ENCODE measurements at regions not wholly inside any gene's neighbourhood (a gene's known extent, or its start where the extent isn't known, plus 50 kb on each side); places are given as distances from the start of the nearest gene placed in this dataset.

DNA sequence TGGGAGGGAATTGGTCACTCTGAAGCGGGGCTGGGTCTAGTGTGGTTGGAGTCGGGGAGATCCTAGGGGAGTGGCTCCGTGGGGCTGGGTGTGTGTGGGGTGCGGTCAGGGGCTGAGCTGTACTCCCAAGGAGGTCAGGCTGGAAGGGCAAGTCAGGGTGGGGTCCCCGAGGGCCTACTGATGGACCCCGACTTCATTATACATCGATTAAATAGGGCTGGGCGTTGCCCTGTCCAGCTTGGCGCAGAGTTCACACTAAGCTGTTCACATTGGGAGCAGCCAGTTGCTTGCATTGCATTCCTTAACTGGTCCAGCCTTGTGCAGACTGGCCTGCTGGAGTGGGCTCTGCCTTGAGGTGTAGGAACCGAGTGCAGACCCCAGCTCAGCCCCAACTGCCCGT lies 131.2 kb downstream of the ASB1 start:
- no peaks in the 10 kb centered on the region for H3K4me1 ChIP-seq (ENCODE audit: insufficient read depth, low read length, poor library complexity, severe bottlenecking)
- no peaks in the 10 kb centered on the region for H3K9me3 ChIP-seq (ENCODE audit: low read length)
- CTCF ChIA-PET (ENCODE audit: unreplicated experiment) = no interaction called here
- H3K4me2 ChIP-seq (ENCODE audit: low read length) = no peak overlapping the region
- TF ChIP-seq, protein P1, sequence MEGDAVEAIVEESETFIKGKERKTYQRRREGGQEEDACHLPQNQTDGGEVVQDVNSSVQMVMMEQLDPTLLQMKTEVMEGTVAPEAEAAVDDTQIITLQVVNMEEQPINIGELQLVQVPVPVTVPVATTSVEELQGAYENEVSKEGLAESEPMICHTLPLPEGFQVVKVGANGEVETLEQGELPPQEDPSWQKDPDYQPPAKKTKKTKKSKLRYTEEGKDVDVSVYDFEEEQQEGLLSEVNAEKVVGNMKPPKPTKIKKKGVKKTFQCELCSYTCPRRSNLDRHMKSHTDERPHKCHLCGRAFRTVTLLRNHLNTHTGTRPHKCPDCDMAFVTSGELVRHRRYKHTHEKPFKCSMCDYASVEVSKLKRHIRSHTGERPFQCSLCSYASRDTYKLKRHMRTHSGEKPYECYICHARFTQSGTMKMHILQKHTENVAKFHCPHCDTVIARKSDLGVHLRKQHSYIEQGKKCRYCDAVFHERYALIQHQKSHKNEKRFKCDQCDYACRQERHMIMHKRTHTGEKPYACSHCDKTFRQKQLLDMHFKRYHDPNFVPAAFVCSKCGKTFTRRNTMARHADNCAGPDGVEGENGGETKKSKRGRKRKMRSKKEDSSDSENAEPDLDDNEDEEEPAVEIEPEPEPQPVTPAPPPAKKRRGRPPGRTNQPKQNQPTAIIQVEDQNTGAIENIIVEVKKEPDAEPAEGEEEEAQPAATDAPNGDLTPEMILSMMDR (conservative IDR thresholded peaks at IDR 0.05; ENCODE audit: low read length) = no peak
- no peak for TF ChIP-seq EZH2phosphoT487 (IDR thresholded peaks at IDR 0.05; ENCODE audit: borderline replicate concordance, low read depth, low read length)
- BruUV-seq (replicated peaks) = no TSS peak
- H3K79me2 ChIP-seq (ENCODE audit: insufficient read depth, low read depth, low read length) = no peaks in the 10 kb centered on the region
- H3K27ac ChIP-seq (ENCODE audit: low read depth, low read length, poor library complexity, severe bottlenecking) = no peak overlapping the region
- intact Hi-C loops (cut with micrococcal nuclease; ENCODE audit: unreplicated experiment) = no loop called here
- H4K20me1 ChIP-seq (ENCODE audit: insufficient read depth, low read length) = no peaks in the 10 kb centered on the region
- DNase-seq (ENCODE audit: low spot score) = no peak
- POLR2A ChIA-PET = no interaction called here
- H3K4me3 ChIP-seq (ENCODE audit: low read depth, low read length, poor library complexity, severe bottlenecking) = no peak overlapping the region
- H3K36me3 ChIP-seq (ENCODE audit: insufficient read depth, low read length) = no peaks in the 10 kb centered on the region
- H2AFZ ChIP-seq (ENCODE audit: low read length) = no peak overlapping the region
- no peaks in the 10 kb centered on the region for H3K9me2 ChIP-seq (ENCODE audit: insufficient read depth, low read length)

DNA sequence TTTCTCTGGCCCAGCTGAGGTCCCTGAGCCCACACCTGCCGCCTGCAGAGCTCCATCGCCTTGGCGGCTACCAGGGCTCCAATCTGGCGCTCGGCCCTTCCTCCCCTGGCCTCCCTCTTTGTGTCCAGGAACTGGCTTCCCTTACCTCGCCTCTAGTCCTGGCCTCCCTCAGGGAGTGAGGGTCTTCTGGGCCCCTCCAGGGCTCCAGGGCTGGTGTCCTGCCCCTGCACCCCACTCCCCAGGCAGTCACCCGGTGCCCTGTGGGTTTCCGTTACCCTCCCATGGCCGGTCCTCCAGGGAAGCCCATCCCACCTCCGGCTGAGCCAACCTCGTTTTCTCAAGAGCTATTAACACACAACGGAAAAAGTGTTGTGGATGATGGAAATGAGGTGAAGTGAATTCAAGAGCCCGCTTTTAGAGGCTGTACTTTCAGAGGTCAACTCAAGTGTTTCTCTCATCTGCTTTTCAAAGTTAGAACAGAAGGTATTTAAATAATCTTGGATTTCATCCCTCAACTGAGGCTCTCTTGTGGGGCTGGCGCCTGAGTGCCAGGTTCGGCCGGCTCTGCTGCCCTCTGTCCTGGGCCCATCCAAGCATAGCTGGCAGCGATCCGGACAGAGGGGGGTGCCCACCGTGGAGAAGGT lies 131.9 kb downstream of the ASB1 start:
- no peak for DNase-seq (ENCODE audit: low spot score)
- H3K79me2 ChIP-seq (ENCODE audit: insufficient read depth, low read depth, low read length) = no peaks in the 10 kb centered on the region
- TF ChIP-seq EZH2phosphoT487 (IDR thresholded peaks at IDR 0.05; ENCODE audit: borderline replicate concordance, low read depth, low read length) = no peak
- TF ChIP-seq, protein P1 (conservative IDR thresholded peaks at IDR 0.05; ENCODE audit: low read length) = no peak
- no TSS peak for BruUV-seq (replicated peaks)
- intact Hi-C loops (cut with micrococcal nuclease; ENCODE audit: unreplicated experiment) = no loop called here
- H3K9me2 ChIP-seq (ENCODE audit: insufficient read depth, low read length) = no peaks in the 10 kb centered on the region
- H3K4me3 ChIP-seq (ENCODE audit: low read depth, low read length, poor library complexity, severe bottlenecking) = no peak overlapping the region
- no peak overlapping the region for H2AFZ ChIP-seq (ENCODE audit: low read length)
- H4K20me1 ChIP-seq (ENCODE audit: insufficient read depth, low read length) = no peaks in the 10 kb centered on the region
- CTCF ChIA-PET (ENCODE audit: unreplicated experiment) = no interaction called here
- H3K4me1 ChIP-seq (ENCODE audit: insufficient read depth, low read length, poor library complexity, severe bottlenecking) = no peaks in the 10 kb centered on the region
- no peaks in the 10 kb centered on the region for H3K9me3 ChIP-seq (ENCODE audit: low read length)
- no peak overlapping the region for H3K27ac ChIP-seq (ENCODE audit: low read depth, low read length, poor library complexity, severe bottlenecking)
- no peaks in the 10 kb centered on the region for H3K36me3 ChIP-seq (ENCODE audit: insufficient read depth, low read length)
- H3K4me2 ChIP-seq (ENCODE audit: low read length) = no peak overlapping the region
- POLR2A ChIA-PET = no interaction called here

DNA sequence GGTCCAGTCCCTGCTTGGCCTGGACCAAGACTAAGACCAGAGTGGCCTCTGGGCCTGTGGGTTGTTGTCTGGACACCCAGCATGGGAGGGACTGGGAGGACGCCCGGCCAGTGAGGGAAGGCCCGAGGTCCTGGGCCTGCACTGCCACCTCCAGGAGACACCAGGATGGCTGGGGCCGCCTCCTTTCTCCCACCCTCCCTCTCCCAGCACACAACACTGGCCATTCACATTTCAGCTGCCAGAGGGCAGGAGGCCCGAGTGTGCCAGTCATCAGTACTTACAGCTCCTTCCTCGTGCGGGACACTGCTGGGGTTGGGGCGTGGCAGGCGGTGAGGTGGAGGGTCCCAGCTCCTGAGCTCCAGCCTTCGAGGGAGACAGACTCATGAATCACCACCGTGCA lies 133.5 kb downstream of the ASB1 start:
- Histone ChIP-seq H4K20me1 (ENCODE audit: insufficient read depth, low read length) (no peaks in the 10 kb centered on the region), H3K4me3 (ENCODE audit: low read depth, low read length, poor library complexity, severe bottlenecking) (no peak overlapping the region), H3K4me1 (ENCODE audit: insufficient read depth, low read length, poor library complexity, severe bottlenecking) (no peaks in the 10 kb centered on the region), H3K9me2 (ENCODE audit: insufficient read depth, low read length) (no peaks in the 10 kb centered on the region), H3K27ac (ENCODE audit: low read depth, low read length, poor library complexity, severe bottlenecking) (no peak overlapping the region), H3K36me3 (ENCODE audit: insufficient read depth, low read length) (no peaks in the 10 kb centered on the region), H3K4me2 (ENCODE audit: low read length) (no peak overlapping the region), H2AFZ (ENCODE audit: low read length) (no peak overlapping the region), H3K9me3 (ENCODE audit: low read length) (no peaks in the 10 kb centered on the region), H3K79me2 (ENCODE audit: insufficient read depth, low read depth, low read length) (no peaks in the 10 kb centered on the region)
- ChIA-PET POLR2A (no interaction called here), CTCF (ENCODE audit: unreplicated experiment) (no interaction called here)
- no TSS peak for BruUV-seq (replicated peaks)
- DNase-seq (ENCODE audit: low spot score) = no peak
- no peak for TF ChIP-seq EZH2phosphoT487 (IDR thresholded peaks at IDR 0.05; ENCODE audit: borderline replicate concordance, low read depth, low read length)
- TF ChIP-seq, protein P1 (conservative IDR thresholded peaks at IDR 0.05; ENCODE audit: low read length) = no peak
- intact Hi-C loops (cut with micrococcal nuclease; ENCODE audit: unreplicated experiment) = no loop called here

All from OCI-LY7 (cell line).